ENCODE measurements at regions not wholly inside any gene's neighbourhood (a gene's known extent, or its start where the extent isn't known, plus 50 kb on each side); places are given as distances from the start of the nearest gene placed in this dataset.

- no peak overlapping the region for H3K4me3 Mint-ChIP-seq
- ATAC-seq: no peak
These were observed 204.9 kb downstream of the KIF26A start for GRCh38 chr14:104343294-104343625.

GRCh38 chr14:104343690-104344640 is 205.6 kb downstream of the KIF26A start:
- Histone ChIP-seq H3K27ac (ENCODE audit: low read length) (no peak overlapping the region), H3K9me3 (ENCODE audit: control insufficient read depth, insufficient read depth, low read length) (no peaks in the 10 kb centered on the region), H3K4me3 (ENCODE audit: low read length) (no peak overlapping the region), H3K36me3 (ENCODE audit: control insufficient read depth, insufficient read depth, low read length) (no peaks in the 10 kb centered on the region), H3K4me1 (ENCODE audit: control insufficient read depth, insufficient read depth, low read length) (no peaks in the 10 kb centered on the region), H3K27me3 (ENCODE audit: control insufficient read depth, insufficient read depth, low read length) (no peaks in the 10 kb centered on the region)
- 69% methylated on average over 11 of the region's 11 CpGs for WGBS (ENCODE audit: insufficient coverage)
- no peak for TF ChIP-seq CTCF (IDR thresholded peaks at IDR 0.05)
- no peak for DNase-seq
- ATAC-seq: no peak
- Mint-ChIP-seq H3K4me1 (no peaks in the 10 kb centered on the region), H3K27ac (no peak overlapping the region), H3K4me3 (no peak overlapping the region), H3K9me3 (no peaks in the 10 kb centered on the region), H3K27me3 (ENCODE audit: low read depth in 2 of 2) (peaks cover 21 to 38% of the 10 kb centered on the region in 2 donors), H3K36me3 (peaks cover 7% of the 10 kb centered on the region)
- intact Hi-C loops (cut with micrococcal nuclease): no loop called here

More at GRCh38 chr14:104343294-104343625, 204.9 kb downstream of the KIF26A start:
- Histone ChIP-seq H3K36me3 (ENCODE audit: control insufficient read depth, insufficient read depth, low read length) (no peaks in the 10 kb centered on the region), H3K4me3 (ENCODE audit: low read length) (no peak overlapping the region), H3K4me1 (ENCODE audit: control insufficient read depth, insufficient read depth, low read length) (no peaks in the 10 kb centered on the region), H3K27ac (ENCODE audit: low read length) (no peak overlapping the region), H3K9me3 (ENCODE audit: control insufficient read depth, insufficient read depth, low read length) (peaks cover 3% of the 10 kb centered on the region), H3K27me3 (ENCODE audit: control insufficient read depth, insufficient read depth, low read length) (no peaks in the 10 kb centered on the region)
- peaks cover 5 to 6% of the 10 kb centered on the region in 2 donors for H3K9me3 Mint-ChIP-seq
- H3K36me3 Mint-ChIP-seq: peaks cover 14% of the 10 kb centered on the region
- peaks cover 27 to 45% of the 10 kb centered on the region in 2 donors for H3K27me3 Mint-ChIP-seq (ENCODE audit: low read depth in 2 of 2)
- no peak for TF ChIP-seq CTCF (IDR thresholded peaks at IDR 0.05)
- H3K4me1 Mint-ChIP-seq: no peaks in the 10 kb centered on the region
- DNase-seq: no peak
- intact Hi-C loops (cut with micrococcal nuclease): no loop called here
- 92% methylated on average over 6 of the region's 6 CpGs for WGBS (ENCODE audit: insufficient coverage)
- H3K27ac Mint-ChIP-seq: no peak overlapping the region

GRCh38 chr14:104344818-104345620 is 206.6 kb downstream of the KIF26A start:
- no peak overlapping the region for H3K27ac Mint-ChIP-seq
- H3K36me3 ChIP-seq (ENCODE audit: control insufficient read depth, insufficient read depth, low read length): no peaks in the 10 kb centered on the region
- H3K27me3 Mint-ChIP-seq (ENCODE audit: low read depth in 2 of 2): peaks cover 18 to 28% of the 10 kb centered on the region in 2 donors
- no peak for TF ChIP-seq CTCF (IDR thresholded peaks at IDR 0.05)
- no peak overlapping the region for H3K4me3 Mint-ChIP-seq
- no peaks in the 10 kb centered on the region for H3K9me3 Mint-ChIP-seq
- H3K4me1 ChIP-seq (ENCODE audit: control insufficient read depth, insufficient read depth, low read length): no peaks in the 10 kb centered on the region
- WGBS (ENCODE audit: insufficient coverage): 77% methylated on average over 10 of the region's 11 CpGs
- DNase-seq (no peak), ATAC-seq (no peak)
- no peaks in the 10 kb centered on the region for H3K9me3 ChIP-seq (ENCODE audit: control insufficient read depth, insufficient read depth, low read length)
- H3K27me3 ChIP-seq (ENCODE audit: control insufficient read depth, insufficient read depth, low read length): no peaks in the 10 kb centered on the region
- no peaks in the 10 kb centered on the region for H3K4me1 Mint-ChIP-seq
- intact Hi-C loops (cut with micrococcal nuclease): no loop called here
- no peak overlapping the region for H3K27ac ChIP-seq (ENCODE audit: low read length)
- H3K4me3 ChIP-seq (ENCODE audit: low read length): no peak overlapping the region
- H3K36me3 Mint-ChIP-seq: no peaks in the 10 kb centered on the region
